ENCODE measurements at regions not wholly inside any gene's neighbourhood (a gene's known extent, or its start where the extent isn't known, plus 50 kb on each side); places are given as distances from the start of the nearest gene placed in this dataset.

GRCh38 chr21:23308741-23309140, 2298.5 kb downstream of the MRPL39 start:
- Histone ChIP-seq H3K36me3 (ENCODE audit: control insufficient read depth in 2 of 2, extremely low read depth in 1 of 2, insufficient read depth in 2 of 2, low read length in 2 of 2) (no peaks in the 10 kb centered on the region), H3K9me3 (ENCODE audit: control insufficient read depth, low read depth, low read length) (no peaks in the 10 kb centered on the region), H3K4me1 (ENCODE audit: control insufficient read depth, extremely low read depth, insufficient read depth, low read length) (no peaks in the 10 kb centered on the region), H3K27ac (ENCODE audit: control insufficient read depth, insufficient read depth, low read length) (no peak overlapping the region), H4K20me1 (ENCODE audit: control insufficient read depth, extremely low read depth, insufficient read depth, low read length) (no peaks in the 10 kb centered on the region), H3K4me2 (ENCODE audit: control insufficient read depth, extremely low read depth, insufficient read depth, low read depth, low read length) (no peak overlapping the region), H2AFZ (ENCODE audit: control insufficient read depth, low read length) (no peak overlapping the region), H3K9me1 (ENCODE audit: control insufficient read depth, extremely low read depth, insufficient read depth, low read length) (no peaks in the 10 kb centered on the region), H3K4me3 (ENCODE audit: control insufficient read depth in 2 of 3, extremely low read depth in 1 of 3, insufficient read depth in 2 of 3, low read depth in 1 of 3, low read length in 3 of 3) (no peak overlapping the region), H3K9ac (ENCODE audit: control insufficient read depth, extremely low read depth, insufficient read depth, low read length) (no peak overlapping the region), H3K79me2 (ENCODE audit: control insufficient read depth, insufficient read depth, low read length) (no peaks in the 10 kb centered on the region), H3K27me3 (ENCODE audit: control insufficient read depth, extremely low read depth, insufficient read depth, low read length) (no peaks in the 10 kb centered on the region)
- FAIRE-seq (no peak), DNase-seq (ENCODE audit: low read depth, low spot score) (no peak)
- TF ChIP-seq EZH2 (IDR thresholded peaks at IDR 0.05; ENCODE audit: low read length) (no peak), CTCF (optimal IDR thresholded peaks at IDR 0.05 in 1 of 3, IDR thresholded peaks at IDR 0.05 in 1 of 3, conservative IDR thresholded peaks at IDR 0.05 in 1 of 3; ENCODE audit: extremely low read depth in 1 of 3, insufficient read depth in 2 of 3, low read length in 3 of 3) (no peak)
- dilution Hi-C loops (cut with MboI; ENCODE audit: extremely low pct_ligation_motif_present, low sequenced_read_pairs): no loop called here

GRCh38 chr21:23307065-23307464, 2300.2 kb downstream of the MRPL39 start:
- Histone ChIP-seq H3K9me1 (ENCODE audit: control insufficient read depth, extremely low read depth, insufficient read depth, low read length) (no peaks in the 10 kb centered on the region), H3K4me3 (ENCODE audit: control insufficient read depth in 2 of 3, extremely low read depth in 1 of 3, insufficient read depth in 2 of 3, low read depth in 1 of 3, low read length in 3 of 3) (no peak overlapping the region), H3K4me2 (ENCODE audit: control insufficient read depth, extremely low read depth, insufficient read depth, low read depth, low read length) (no peak overlapping the region), H3K27ac (ENCODE audit: control insufficient read depth, insufficient read depth, low read length) (no peak overlapping the region), H3K36me3 (ENCODE audit: control insufficient read depth in 2 of 2, extremely low read depth in 1 of 2, insufficient read depth in 2 of 2, low read length in 2 of 2) (no peaks in the 10 kb centered on the region), H3K4me1 (ENCODE audit: control insufficient read depth, extremely low read depth, insufficient read depth, low read length) (no peaks in the 10 kb centered on the region), H3K27me3 (ENCODE audit: control insufficient read depth, extremely low read depth, insufficient read depth, low read length) (no peaks in the 10 kb centered on the region), H4K20me1 (ENCODE audit: control insufficient read depth, extremely low read depth, insufficient read depth, low read length) (no peaks in the 10 kb centered on the region), H3K9me3 (ENCODE audit: control insufficient read depth, low read depth, low read length) (no peaks in the 10 kb centered on the region), H3K79me2 (ENCODE audit: control insufficient read depth, insufficient read depth, low read length) (no peaks in the 10 kb centered on the region), H3K9ac (ENCODE audit: control insufficient read depth, extremely low read depth, insufficient read depth, low read length) (no peak overlapping the region), H2AFZ (ENCODE audit: control insufficient read depth, low read length) (no peak overlapping the region)
- TF ChIP-seq CTCF (optimal IDR thresholded peaks at IDR 0.05 in 1 of 3, IDR thresholded peaks at IDR 0.05 in 1 of 3, conservative IDR thresholded peaks at IDR 0.05 in 1 of 3; ENCODE audit: extremely low read depth in 1 of 3, insufficient read depth in 2 of 3, low read length in 3 of 3): no peak
- no peak for TF ChIP-seq EZH2 (IDR thresholded peaks at IDR 0.05; ENCODE audit: low read length)
- dilution Hi-C loops (cut with MboI; ENCODE audit: extremely low pct_ligation_motif_present, low sequenced_read_pairs): no loop called here
- FAIRE-seq (no peak), DNase-seq (ENCODE audit: low read depth, low spot score) (no peak)

Data from keratinocyte (primary cell).